Renal cortex interstitium (tissue), 11 donors: ENCODE measurements at regions not wholly inside any gene's neighbourhood (a gene's known extent, or its start where the extent isn't known, plus 50 kb on each side); places are given as distances from the start of the nearest gene placed in this dataset.
"Not testable (repeated sequence)": the region's sequence is repeated elsewhere in the genome, so short reads cannot be mapped to it uniquely, and the experiment has no call there.

Experiments used
- DNase-seq, 11 donors: peaks; one replicate each; pipeline ENCODE4 v3.0.0-alpha.2; 2013; ENCODE audit warnings: low read depth in 9 of 11, low spot score in 4 of 11; ENCODE audit errors: extremely low read depth in 1 of 11

- DNase-seq: not testable (repeated sequence)
Observed at GRCh38 chr6:60574723-60575122, 1711.3 kb downstream of the KHDRBS2 start.

- not testable (repeated sequence) for DNase-seq
Observed at GRCh38 chr6:60572607-60573006, 1713.4 kb downstream of the KHDRBS2 start.

- not testable (repeated sequence) for DNase-seq
Observed at GRCh38 chr6:60571293-60572016, 1714.6 kb downstream of the KHDRBS2 start.

GRCh38 chr6:60570599-60570998, 1715.4 kb downstream of the KHDRBS2 start:
- not testable (repeated sequence) for DNase-seq

GRCh38 chr6:60567447-60568187, 1718.4 kb downstream of the KHDRBS2 start:
- DNase-seq: not testable (repeated sequence)

GRCh38 chr6:60566387-60566786, 1719.6 kb downstream of the KHDRBS2 start:
- DNase-seq: not testable (repeated sequence)

- DNase-seq: not testable (repeated sequence)
Observed at GRCh38 chr6:60559702-60560101, 1726.3 kb downstream of the KHDRBS2 start.

GRCh38 chr6:60547340-60547739, 1738.7 kb downstream of the KHDRBS2 start:
- DNase-seq: not testable (repeated sequence)

- DNase-seq: not testable (repeated sequence)
Observed at GRCh38 chr6:60524770-60525169, 1761.3 kb downstream of the KHDRBS2 start.

- not testable (repeated sequence) for DNase-seq
Observed at GRCh38 chr6:60477747-60478146, 1808.3 kb downstream of the KHDRBS2 start.

GRCh38 chr6:60473805-60474204, 1812.2 kb downstream of the KHDRBS2 start:
- DNase-seq: not testable (repeated sequence)

- DNase-seq: not testable (repeated sequence)
Observed at GRCh38 chr6:60471426-60471825, 1814.6 kb downstream of the KHDRBS2 start.

- not testable (repeated sequence) for DNase-seq
Observed at GRCh38 chr6:60450428-60450827, 1835.6 kb downstream of the KHDRBS2 start.

- DNase-seq: not testable (repeated sequence)
Observed at GRCh38 chr6:60444532-60444931, 1841.5 kb downstream of the KHDRBS2 start.

- not testable (repeated sequence) for DNase-seq
Observed at GRCh38 chr6:60439709-60440108, 1846.3 kb downstream of the KHDRBS2 start.

- DNase-seq: not testable (repeated sequence)
Observed at GRCh38 chr6:60422691-60423090, 1863.3 kb downstream of the KHDRBS2 start.

GRCh38 chr6:60416118-60416517, 1869.9 kb downstream of the KHDRBS2 start:
- DNase-seq: not testable (repeated sequence)

GRCh38 chr6:60408747-60409146, 1877.3 kb downstream of the KHDRBS2 start:
- not testable (repeated sequence) for DNase-seq

- not testable (repeated sequence) for DNase-seq
Observed at GRCh38 chr6:60403268-60403667, 1882.8 kb downstream of the KHDRBS2 start.

GRCh38 chr6:60402490-60402889, 1883.5 kb downstream of the KHDRBS2 start:
- not testable (repeated sequence) for DNase-seq
